Breast epithelium (tissue), 3 donors: ENCODE measurements at regions not wholly inside any gene's neighbourhood (a gene's known extent, or its start where the extent isn't known, plus 50 kb on each side); places are given as distances from the start of the nearest gene placed in this dataset.

ENCODE experiments used
- POLR2A ChIP-seq: fragments of 450-650 bp; IDR thresholded peaks from one replicate; pipeline ENCODE4 v1.6.1; 2016; ENCODE audit warnings: antibody characterized with exemption, mild to moderate bottlenecking, moderate library complexity
- POLR2AphosphoS5 ChIP-seq, 3 donors: sonication (generic); formaldehyde crosslinking; IDR thresholded peaks; one replicate each; pipeline ENCODE4 v1.6.1; 2017; ENCODE audit warnings: antibody characterized with exemption in 3 of 3
- TF ChIP-seq, protein P1 (sequence below), 3 donors: fragments of 450-650 bp; IDR thresholded peaks; one replicate each; pipeline ENCODE4 v1.5.1; 2016 to 2017; ENCODE audit warnings: antibody characterized with exemption in 3 of 3, mild to moderate bottlenecking in 3 of 3, moderate library complexity in 3 of 3

DNA sequence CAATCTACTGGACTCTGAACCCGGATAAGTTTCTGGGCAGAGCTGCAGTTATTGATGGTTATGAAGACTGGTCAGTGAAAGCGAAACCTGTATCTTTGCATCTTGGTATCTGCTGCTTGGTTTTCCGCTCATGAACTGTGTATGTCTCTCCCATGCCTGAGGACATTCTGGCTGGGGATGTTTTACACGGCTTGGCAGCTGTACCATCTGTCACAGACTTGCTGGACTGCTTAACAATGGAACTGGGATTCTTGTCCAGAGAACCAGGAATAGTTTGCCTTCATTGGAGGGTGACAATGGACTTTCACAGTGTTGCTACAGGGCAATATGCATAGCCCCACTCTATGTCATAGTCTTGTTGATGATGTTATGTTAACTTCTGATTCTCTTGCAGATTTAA lies 119.9 kb upstream of the TMEM106B start:
- TF ChIP-seq, protein P1, sequence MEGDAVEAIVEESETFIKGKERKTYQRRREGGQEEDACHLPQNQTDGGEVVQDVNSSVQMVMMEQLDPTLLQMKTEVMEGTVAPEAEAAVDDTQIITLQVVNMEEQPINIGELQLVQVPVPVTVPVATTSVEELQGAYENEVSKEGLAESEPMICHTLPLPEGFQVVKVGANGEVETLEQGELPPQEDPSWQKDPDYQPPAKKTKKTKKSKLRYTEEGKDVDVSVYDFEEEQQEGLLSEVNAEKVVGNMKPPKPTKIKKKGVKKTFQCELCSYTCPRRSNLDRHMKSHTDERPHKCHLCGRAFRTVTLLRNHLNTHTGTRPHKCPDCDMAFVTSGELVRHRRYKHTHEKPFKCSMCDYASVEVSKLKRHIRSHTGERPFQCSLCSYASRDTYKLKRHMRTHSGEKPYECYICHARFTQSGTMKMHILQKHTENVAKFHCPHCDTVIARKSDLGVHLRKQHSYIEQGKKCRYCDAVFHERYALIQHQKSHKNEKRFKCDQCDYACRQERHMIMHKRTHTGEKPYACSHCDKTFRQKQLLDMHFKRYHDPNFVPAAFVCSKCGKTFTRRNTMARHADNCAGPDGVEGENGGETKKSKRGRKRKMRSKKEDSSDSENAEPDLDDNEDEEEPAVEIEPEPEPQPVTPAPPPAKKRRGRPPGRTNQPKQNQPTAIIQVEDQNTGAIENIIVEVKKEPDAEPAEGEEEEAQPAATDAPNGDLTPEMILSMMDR (IDR thresholded peaks at IDR 0.05) = no peak
- TF ChIP-seq POLR2AphosphoS5 (IDR thresholded peaks at IDR 0.05) = no peak
- TF ChIP-seq POLR2A = no peak
